ENCODE measurements at regions not wholly inside any gene's neighbourhood (a gene's known extent, or its start where the extent isn't known, plus 50 kb on each side); places are given as distances from the start of the nearest gene placed in this dataset.

- DNase-seq = no peak
Observed at GRCh38 chr6:87935196-87935595, 112.4 kb upstream of the SPACA1 start.

GRCh38 chr6:87932361-87932760 lies 115.3 kb upstream of the SPACA1 start:
- no peak for DNase-seq

- DNase-seq = peak; percentile 54
Observed at GRCh38 chr6:87929843-87930288, 117.8 kb upstream of the SPACA1 start.

GRCh38 chr6:87926687-87927086 lies 121.0 kb upstream of the SPACA1 start:
- no peak for DNase-seq

GRCh38 chr6:87926072-87926471 lies 121.6 kb upstream of the SPACA1 start:
- no peak for DNase-seq

- no peak for DNase-seq
Observed at GRCh38 chr6:87925373-87926060, 122.1 kb upstream of the SPACA1 start.

GRCh38 chr6:87923389-87924050 lies 124.1 kb upstream of the SPACA1 start:
- DNase-seq = no peak

GRCh38 chr6:87922947-87923330 lies 124.7 kb upstream of the SPACA1 start:
- no peak for DNase-seq

GRCh38 chr6:87922196-87922946 lies 125.3 kb upstream of the SPACA1 start:
- DNase-seq = no peak

- no peak for DNase-seq
Observed at GRCh38 chr6:87921034-87921433, 126.6 kb upstream of the SPACA1 start.

GRCh38 chr6:87920245-87920644 lies 127.4 kb upstream of the SPACA1 start:
- DNase-seq = no peak

GRCh38 chr6:87919416-87919815 lies 128.2 kb upstream of the SPACA1 start:
- DNase-seq = no peak

- no peak for DNase-seq
Observed at GRCh38 chr6:87919001-87919400, 128.6 kb upstream of the SPACA1 start.

GRCh38 chr6:87918461-87918941 lies 129.1 kb upstream of the SPACA1 start:
- no peak for DNase-seq

GRCh38 chr6:87917886-87918285 lies 129.8 kb upstream of the SPACA1 start:
- no peak for DNase-seq

GRCh38 chr6:87916446-87916845 lies 131.2 kb upstream of the SPACA1 start:
- no peak for DNase-seq

- DNase-seq = no peak
Observed at GRCh38 chr6:87914637-87915395, 132.8 kb upstream of the SPACA1 start.

- DNase-seq = no peak
Observed at GRCh38 chr6:87913974-87914373, 133.7 kb upstream of the SPACA1 start.

GRCh38 chr6:87912102-87912501 lies 135.5 kb upstream of the SPACA1 start:
- DNase-seq = no peak

- no peak for DNase-seq
Observed at GRCh38 chr6:87909849-87910248, 137.8 kb upstream of the SPACA1 start.

- no peak for DNase-seq
Observed at GRCh38 chr6:87908978-87909811, 138.4 kb upstream of the SPACA1 start.

GRCh38 chr6:87907521-87907920 lies 140.1 kb upstream of the SPACA1 start:
- DNase-seq = no peak

Measured in NCI-H748 treated with DMSO at 0.1 percent for 48 hours (cell line).